Activated gamma-delta T cell (primary cell): ENCODE measurements at regions not wholly inside any gene's neighbourhood (a gene's known extent, or its start where the extent isn't known, plus 50 kb on each side); places are given as distances from the start of the nearest gene placed in this dataset.
"Not testable (repeated sequence)": the region's sequence is repeated elsewhere in the genome, so short reads cannot be mapped to it uniquely, and the experiment has no call there.

Source experiments
- DNase-seq: peaks from one replicate; lab custom pipeline; 2025; lab: John Stamatoyannopoulos, UW

DNA sequence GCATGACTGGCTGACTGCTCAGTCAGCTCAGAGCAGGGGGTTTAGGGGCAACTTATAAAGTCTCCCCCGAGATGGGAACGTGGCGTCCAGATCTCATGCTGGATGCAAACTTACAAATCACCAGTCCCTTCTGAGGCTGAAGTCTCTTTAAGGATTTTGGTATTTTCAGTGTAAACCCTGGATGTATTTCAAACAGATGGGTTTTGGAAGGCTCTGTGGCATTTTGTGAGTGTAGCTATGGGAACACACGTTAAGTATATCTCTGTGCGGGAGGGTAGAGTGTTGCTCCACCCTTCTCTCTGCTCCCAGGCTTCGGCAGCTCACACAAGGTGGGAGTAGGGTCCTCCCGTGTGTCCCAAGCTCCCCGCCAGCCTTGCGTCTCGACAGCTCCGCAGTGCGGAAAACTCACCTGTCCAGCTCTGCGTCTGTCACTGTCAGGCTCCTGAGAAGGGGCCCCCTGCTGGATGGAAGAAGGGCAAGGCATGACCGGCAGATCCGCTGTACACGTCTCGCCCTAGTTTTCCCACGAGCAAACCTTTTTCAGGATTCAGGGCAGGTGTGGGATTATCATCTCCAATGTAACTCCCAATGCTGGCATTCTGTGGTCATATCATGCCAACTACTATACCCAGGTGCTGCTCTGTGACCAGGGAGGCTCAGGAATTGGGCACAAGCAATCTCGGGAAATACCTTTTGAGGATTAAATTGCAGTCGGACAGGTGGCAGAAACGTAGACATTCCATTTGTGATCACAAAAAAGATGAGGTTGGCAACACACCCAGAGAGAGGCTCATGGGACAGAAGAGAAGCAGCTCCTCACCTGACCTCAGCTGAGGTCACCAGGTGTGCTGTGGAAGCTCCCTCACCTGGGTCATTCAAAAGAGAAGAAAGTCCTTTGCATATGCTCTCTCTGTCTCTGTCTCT is 313.9 kb upstream of the B3GAT1 start:
- DNase-seq = no peak

DNA sequence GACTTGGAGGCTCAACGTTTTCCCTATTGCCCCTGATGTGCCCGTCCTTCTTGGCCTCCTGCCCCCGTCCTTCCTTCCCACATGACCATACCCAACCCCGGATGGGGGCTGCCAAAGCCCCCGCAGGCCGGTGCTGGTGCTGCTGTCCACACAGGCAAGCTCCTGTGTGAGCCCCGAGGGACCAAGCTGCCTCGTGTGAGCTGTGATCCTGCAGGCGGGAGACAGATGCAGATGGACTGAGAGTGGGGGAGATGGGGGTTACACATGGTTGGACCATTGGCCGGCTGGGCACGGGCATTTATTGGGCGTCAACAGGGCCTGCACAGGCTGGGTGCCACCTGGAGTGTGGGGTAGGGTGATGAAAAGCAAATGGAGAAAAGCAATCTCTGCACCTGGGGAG is 313.2 kb upstream of the B3GAT1 start:
- DNase-seq = no peak

DNA sequence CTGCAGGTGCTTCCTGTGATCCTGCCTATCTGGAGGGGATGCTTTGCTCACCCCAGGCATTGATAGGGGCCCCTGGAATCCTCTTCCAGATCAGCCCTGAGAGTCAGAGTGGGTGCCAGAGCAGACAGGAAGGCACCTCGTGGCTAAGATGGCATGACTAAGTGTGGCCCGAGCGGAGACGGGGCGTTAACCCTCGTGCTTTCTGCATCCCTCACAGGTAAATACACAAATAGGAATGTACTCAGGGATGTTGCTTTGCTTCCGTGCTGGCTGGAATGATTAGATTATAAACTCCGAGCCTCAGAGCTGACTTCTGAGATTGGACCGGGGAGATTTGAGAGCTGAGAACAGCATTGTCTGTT is 312.7 kb upstream of the B3GAT1 start:
- no peak for DNase-seq

DNA sequence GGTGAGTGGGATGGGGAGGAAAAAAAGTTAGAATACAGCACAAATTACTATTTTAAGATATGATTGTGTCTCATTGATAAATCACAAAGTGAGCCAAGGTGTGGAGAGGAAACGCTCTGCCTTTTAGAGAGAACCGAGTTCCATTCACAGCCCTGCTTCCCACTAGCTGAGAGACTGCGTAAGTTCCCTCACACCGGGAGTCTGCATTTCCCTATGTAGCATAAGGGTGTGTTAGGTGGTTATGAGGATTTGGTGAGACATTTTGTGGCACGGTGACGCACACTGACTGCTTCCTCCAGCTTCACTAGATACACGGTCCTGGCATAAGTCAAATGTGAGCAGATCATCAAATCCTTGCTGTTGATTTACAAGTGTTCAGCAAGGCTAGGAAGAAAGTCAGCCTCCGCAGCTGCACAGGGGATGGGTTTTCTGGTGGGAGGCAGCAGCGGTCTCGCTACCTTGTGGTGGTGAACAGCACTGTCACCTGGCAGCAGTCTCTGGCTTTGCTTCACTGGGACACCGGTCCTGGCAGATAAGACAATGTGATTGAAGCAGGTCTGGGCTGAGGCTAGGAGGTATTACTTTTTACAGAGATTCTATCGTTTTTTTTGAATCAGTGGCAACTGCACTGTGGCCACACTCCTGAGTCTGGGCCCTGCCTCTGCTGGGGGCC is 312.2 kb upstream of the B3GAT1 start:
- no peak for DNase-seq

DNA sequence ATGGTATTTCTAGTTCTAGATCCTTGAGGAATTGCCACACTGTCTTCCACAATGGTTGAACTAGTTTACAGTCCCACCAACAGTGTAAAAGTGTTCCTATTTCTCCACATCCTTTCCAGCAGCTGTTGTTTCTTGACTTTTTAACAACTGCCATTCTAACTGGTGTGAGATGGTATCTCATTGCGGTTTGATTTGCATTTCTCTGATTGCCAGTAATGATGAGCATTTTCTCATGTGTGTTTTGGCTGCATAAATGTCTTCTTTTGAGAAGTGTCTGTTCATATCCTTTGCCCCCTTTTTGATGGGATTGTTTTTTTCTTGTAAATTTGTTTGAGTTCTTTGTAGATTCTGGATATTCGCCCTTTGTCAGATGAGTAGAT is 308.6 kb upstream of the B3GAT1 start:
- not testable (repeated sequence) for DNase-seq

DNA sequence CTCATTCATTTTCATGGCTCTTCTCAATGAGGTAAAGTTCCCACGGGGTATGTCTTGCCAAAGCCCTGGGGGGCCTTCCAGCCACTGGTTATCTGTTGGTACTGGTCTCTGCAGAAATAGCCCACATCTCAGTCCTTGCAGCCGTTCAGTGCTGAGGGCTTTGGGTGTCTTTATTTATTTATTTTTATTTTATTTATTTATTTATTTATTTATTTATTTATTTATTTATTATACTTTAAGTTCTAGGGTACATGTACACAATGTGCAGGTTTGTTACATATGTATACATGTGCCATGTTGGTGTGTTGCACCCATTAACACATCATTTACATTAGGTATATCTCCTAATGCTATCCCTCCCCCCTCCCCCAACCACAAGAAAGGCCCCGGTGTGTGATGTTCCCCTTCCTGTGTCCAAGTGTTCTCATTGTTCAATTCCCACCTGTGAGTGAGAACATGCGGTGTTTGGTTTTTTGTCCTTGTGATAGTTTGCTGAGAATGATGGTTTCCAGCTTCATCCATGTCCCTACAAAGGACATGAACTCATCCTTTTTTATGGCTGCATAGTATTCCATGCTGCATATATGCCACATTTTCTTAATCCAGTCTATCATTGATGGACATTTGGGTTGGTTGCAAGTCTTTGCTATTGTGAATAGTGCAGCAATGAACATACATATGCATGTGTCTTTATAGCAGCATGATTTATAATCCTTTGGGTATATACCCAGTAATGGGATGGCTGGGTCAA is 308.1 kb upstream of the B3GAT1 start:
- not testable (repeated sequence) for DNase-seq

DNA sequence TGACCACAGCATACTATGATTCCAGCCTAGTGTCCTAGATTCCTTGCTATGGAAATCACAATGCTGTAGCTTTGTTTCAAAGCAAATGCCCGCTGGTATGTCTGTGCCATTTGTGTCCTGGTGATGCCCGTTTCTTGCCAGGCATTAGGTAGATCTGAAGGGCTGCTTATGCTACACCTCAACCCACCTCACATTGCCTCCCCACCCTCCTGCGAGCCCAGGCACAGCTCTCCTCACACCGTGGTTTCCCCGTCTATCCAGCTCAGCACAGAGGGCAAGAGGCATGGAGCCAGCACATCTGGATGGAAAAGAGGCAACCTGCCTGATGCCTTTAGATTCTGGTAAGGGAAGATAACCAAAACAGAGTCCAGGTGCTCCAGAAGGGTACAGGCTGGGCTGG is 307.4 kb upstream of the B3GAT1 start:
- no peak for DNase-seq

DNA sequence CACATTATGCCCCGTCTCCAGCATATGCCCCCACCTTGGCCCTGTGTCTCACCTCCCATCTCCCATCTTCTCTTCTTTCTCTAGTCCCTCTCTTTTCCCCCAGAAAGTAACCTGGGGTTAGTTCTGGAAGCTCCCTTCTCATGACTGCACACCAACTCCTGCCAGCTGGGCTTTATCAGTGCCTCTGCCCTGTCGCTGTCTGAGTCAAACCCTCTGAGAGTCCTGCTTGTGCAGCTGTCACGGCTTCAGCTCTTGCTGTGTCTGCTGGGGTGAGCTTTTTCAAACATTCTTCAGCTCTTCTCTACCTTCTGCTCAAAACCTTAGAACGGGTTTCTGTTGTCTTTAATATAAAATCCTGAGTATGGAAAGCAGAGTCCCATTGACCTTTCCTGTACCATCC is 304.5 kb upstream of the B3GAT1 start:
- no peak for DNase-seq

DNA sequence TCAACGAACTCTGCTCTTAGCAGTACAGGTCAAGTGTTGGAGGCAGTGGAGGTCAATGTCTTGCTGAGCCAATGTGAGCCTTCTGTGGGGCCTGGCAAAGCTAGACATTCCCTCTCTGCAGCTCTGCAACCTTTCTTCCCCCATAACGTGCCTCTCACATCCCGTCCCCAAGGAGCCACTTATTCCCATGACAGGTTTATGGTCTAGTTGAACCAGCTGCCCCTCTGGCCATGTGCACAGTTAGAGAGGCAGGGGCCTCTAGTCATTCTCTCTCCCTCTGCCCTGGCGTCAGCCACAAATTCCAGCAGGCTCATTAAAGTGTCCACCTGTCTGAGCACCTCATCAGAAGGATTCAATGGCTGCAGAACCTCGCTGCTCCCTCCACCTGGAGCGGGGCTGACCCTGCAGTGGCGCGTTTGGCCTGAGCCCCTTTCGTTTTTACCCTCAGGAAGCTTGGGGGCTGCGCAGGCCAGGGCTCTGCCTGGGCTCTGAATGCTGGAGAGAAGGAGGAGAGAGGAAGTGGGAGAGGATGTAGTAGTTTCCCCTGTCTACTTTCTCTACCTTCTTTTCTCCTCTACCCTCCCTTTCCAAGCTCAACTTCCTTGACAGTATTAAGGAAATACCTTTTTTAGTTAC is 302.1 kb upstream of the B3GAT1 start:
- DNase-seq = no peak

DNA sequence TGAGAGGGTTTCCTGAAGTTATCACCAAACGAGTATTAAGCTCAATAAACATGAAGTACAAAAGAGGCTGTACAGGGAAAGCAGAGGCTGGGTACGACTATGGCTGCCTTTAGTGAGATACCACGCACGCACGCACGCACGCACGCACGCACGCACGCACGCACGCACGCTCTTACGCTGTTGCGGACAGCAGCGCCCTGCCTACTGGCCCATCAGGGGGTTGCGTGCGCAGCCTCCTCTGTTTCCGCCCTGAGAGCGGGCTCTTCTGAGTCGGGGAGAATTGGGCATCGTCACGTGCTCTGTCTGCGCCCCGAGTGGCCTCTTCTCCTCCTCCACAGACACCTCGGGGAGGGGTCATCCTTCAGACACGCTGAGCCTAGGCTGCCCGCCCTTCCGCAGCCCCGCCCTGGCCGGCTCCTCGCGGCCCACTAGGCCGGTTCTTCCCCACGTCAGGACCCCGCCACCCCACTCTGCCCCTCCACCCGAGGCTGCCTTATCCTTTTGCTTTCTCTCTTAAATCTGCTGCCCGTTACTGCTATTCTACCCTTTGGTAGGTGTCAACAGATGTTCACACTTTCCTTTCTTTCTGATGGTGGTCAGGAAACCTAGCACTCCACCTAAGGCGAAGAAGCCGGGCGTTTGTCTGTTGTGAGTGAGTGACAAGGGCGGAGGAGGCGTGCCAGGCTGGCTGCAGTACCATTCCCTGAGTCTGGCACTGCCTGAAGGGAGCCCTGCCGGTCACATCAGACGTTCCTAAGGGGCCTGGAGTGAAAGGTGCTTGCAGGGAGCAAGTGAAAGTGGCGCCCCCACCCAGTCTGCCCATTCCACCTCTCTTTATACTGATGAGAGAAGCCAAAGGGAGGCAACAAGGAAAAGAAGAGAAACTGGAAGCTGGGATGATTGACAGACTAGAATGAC is 300.4 kb upstream of the B3GAT1 start:
- no peak for DNase-seq

DNA sequence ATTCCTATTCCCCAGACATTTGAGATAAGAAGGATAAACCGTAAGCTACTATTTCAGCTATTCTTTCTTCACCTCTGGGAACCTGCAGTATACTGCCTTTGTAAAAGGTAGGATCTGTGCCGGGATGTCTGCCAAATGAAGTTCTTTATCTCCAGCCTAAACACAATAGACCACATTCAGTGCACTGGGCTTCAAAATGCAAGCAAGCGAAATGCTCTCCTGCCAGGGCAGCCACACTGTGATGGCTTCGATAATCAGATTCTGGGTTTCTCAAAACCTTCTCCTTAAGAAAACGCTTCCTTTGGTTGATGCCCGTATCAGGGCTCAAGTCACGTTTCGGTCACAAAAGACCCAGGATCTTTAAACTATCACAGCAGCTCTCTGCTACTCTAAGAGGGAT is 299.5 kb upstream of the B3GAT1 start:
- DNase-seq = no peak

DNA sequence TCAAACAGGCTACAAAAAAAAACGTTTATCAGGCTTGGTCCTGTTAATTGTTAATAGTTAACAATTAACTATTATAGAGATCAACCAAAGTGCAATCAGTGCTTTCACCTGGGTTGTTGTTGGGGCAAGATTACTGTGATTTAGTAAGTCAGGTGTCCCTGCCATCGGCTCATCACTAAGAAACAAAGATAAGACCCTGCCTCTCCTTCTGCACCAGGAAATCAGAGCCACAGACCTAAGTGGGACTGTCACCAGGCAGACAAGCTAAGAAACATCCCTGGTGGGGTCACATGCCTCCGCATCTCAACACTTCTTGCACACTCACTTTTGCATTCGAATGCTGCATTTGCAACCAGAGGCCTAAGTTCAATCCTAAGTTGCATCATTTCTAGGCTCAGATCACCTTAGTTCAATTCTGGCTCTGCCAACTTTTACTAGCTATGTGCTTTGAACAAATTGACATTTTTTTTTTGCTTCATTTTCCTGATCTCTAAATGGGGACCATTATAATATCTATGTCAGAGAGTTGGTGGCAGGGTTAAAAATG is 298.9 kb upstream of the B3GAT1 start:
- DNase-seq = no peak

DNA sequence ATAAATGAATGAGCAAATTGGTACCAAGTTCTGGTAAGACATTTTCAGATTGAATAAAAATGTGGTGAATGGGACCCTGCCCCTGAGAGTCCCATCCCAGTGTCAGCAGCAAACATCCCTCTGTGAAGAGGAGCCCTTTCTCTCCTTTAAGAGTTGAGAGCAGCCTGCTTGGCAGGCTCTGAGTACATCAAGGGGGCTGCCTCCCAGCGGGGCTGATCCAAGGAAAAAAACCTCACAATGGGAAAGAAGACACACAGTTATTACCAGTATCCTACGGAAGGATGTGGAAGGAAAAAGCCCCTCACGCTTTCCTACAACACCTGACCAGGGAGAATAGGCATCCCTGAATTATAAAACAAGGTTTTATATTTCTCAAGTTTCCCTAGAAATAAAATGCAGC is 293.8 kb upstream of the B3GAT1 start:
- no peak for DNase-seq

DNA sequence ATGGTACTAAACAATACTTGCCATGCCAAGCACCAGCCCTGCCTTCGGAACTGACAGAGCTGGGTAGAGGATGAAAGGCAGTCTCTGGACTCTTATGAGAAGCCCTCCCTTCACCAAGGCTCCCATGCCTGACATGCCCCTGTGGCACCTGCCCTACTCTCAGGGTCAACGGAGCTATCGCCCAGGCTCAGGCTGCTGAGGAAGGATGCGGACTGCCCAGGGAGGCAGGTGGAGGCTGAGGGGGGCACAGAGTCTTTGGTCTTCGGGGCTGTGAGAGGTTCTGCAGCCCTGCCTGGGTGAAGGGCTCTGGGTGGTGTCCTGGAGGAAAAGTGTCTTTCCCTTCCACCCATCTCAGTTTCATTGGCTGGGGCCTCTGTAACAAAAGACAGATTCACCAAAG is 290.8 kb upstream of the B3GAT1 start:
- no peak for DNase-seq

DNA sequence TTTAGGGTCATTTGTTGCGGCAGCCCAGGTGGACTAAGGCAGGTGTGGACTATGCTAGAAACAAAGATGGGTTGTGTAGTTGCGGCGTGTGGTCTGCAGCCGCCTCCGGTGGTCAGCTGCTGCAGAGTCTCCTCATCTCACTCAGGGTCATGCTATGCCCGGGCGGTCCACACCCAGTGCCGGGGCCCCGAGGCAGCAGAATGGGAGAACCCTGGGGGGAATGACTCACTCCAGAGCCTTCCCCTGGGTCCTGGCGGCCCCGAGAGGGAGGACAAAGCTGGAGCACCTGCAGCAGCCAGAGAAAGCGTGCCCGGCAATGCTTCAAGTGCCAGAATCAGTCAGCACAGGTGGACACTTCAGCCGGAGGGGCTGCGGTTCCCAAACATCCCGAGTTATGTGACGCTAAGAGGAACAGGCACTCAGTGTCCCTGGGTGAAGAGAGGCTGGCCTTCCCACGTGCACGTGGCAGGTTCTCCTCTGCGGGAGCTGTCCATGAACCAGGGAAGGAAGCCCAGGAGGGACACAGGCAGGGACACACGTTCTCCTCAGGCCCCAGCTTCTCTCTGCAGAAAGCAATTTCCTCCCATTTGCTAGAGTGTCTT is 289.6 kb upstream of the B3GAT1 start:
- no peak for DNase-seq

DNA sequence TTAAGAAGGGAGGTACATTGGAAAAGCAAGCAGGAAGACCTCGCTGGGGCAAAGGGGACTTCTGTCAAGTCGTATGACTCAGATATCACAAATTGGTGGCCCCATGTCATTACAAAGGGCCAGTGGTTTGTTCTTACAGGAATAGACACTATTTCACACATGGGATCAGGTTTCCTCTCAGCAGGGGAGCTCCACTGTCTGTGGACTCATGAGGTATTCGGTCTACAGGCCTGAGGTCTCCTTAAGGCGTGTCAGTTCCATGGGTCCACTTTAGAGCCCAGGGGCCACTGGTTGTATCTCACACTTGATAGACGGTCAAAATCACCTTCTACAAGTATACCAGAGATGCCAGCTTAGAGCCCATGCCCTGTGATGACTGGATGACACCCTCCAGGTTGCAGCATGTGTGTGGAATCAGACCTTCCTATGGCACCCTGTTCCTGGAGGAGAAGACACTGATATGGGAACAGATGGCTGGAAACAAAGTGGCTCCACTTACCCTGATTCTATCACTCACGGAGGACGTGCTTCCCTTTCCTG is 288.1 kb upstream of the B3GAT1 start:
- no peak for DNase-seq

DNA sequence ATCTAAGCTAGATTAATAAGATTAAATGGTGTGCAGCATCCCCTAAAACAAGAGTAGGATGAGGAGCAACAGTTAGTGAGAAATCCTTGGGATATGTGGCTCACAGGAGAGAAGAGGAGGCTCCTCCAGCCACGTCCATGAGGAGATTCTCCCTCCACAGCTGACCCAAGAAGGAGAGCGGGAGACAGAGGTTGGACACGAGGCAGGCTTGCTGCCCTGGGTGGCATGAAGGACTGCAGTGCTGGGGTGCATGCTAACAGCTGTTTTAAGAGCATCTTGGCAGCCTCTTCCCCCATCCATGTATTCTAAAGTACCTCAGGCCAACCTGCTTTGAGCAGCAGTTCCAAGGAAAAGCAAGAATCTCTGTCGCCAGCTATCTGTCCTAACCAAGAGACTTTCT is 284.4 kb upstream of the B3GAT1 start:
- no peak for DNase-seq

DNA sequence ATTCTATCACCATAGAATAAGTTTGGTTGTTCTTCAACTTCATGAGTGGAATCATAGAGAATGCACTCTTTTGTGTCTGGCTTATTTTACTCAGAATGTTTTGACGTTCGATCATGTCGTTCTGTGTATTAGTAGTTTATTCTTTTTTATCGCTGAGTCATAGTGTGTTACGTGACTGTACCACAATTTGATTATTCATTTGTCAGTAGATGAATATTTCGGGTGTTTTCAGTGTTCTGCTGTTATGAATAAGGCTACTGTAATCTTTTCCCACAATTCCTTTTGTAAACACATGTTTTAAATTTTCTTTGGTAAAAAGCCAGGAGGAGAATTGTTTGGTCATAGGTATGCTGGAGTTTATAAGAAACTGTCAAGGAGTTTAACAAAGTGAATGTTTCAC is 279.9 kb upstream of the B3GAT1 start:
- no peak for DNase-seq

DNA sequence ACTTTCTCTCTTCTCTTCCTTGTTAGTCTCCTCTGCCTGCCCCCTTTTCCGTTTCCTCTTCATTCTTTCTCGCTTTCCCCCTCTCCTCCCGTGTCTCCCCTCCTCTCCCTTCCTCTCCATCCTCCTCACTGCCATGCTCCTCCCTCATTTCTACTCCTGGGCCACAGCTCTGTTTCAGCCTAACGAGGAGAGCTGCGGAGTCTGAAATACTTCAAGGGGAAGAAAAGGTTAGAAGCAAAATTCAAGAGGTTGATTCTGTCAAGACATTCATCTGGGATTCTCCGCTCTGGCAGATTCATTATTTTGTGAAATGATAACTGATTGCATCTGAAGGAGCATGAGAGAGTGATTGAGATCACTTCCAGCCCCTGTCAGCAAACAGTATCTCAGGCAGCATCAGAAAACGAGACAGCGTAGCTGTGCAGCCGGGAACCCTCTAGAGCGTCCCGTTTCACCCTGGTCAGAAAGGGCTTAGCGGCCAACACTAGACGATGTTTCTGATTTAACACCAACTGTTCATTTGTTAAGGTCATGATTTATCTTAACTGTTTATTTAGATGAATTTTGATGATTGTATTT is 279.3 kb upstream of the B3GAT1 start:
- DNase-seq = no peak

DNA sequence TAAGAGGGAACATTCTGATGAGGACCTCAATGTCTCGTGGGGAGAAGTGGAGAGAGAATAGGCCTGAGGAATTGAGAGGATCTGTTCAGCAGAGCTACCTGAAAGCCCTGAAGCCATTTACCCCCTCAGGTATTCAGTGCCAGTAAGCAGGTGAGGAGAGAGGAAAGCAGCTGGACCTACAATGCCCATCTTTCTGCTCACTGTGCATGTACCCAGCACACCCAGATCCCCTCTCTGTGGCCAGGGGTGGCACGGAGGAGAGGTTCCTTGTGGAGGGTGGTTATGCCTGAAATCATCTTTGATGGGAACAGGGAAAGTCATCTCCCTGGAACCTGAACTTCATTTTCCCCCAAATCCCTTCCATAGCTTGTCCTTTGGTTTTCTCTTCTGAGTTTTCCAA is 277.8 kb upstream of the B3GAT1 start:
- no peak for DNase-seq
